ENCODE measurements at regions not wholly inside any gene's neighbourhood (a gene's known extent, or its start where the extent isn't known, plus 50 kb on each side); places are given as distances from the start of the nearest gene placed in this dataset.

DNA sequence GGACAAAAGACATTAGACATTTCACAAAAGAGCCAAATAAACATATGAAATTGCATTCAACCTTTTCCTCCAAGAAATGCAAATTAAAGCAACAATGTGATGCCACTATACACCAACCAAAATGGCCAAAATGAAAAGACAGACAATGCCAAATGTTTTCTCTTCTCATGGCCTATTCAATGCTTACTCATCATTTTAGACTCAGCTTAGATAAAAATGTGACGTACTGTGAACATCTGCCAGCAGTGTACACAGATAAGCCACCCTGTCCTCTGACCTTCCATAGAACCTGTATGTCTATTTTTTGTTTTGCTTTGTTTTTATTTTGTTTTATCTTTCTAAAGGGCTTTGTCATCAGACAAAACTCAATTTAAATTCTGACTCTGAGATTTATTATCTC, 385.2 kb downstream of the FRK start:
- TF ChIP-seq, protein P1, sequence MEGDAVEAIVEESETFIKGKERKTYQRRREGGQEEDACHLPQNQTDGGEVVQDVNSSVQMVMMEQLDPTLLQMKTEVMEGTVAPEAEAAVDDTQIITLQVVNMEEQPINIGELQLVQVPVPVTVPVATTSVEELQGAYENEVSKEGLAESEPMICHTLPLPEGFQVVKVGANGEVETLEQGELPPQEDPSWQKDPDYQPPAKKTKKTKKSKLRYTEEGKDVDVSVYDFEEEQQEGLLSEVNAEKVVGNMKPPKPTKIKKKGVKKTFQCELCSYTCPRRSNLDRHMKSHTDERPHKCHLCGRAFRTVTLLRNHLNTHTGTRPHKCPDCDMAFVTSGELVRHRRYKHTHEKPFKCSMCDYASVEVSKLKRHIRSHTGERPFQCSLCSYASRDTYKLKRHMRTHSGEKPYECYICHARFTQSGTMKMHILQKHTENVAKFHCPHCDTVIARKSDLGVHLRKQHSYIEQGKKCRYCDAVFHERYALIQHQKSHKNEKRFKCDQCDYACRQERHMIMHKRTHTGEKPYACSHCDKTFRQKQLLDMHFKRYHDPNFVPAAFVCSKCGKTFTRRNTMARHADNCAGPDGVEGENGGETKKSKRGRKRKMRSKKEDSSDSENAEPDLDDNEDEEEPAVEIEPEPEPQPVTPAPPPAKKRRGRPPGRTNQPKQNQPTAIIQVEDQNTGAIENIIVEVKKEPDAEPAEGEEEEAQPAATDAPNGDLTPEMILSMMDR (conservative IDR thresholded peaks at IDR 0.05; ENCODE audit: low read depth in 2 of 2): no peak
- TF ChIP-seq POLR2AphosphoS5 (IDR thresholded peaks at IDR 0.05; ENCODE audit: low read depth): no peak
- TF ChIP-seq EZH2 (IDR thresholded peaks at IDR 0.05; ENCODE audit: low read depth, unreplicated experiment): no peak
- TF ChIP-seq JUNB (IDR thresholded peaks at IDR 0.05; ENCODE audit: unreplicated experiment): no peak

Data from GM23338 (cell line).